ENCODE measurements at regions not wholly inside any gene's neighbourhood (a gene's known extent, or its start where the extent isn't known, plus 50 kb on each side); places are given as distances from the start of the nearest gene placed in this dataset.

- H3K4me1 ChIP-seq: peaks cover 13% of the 10 kb centered on the region
- intact Hi-C loops (cut with micrococcal nuclease): no loop called here
- no peak overlapping the region for H3K27ac ChIP-seq (replicated peaks)
- no peaks in the 10 kb centered on the region for H3K36me3 ChIP-seq
- peaks cover 52% of the 10 kb centered on the region for H3K27me3 ChIP-seq (ENCODE audit: low read depth)
- no peaks in the 10 kb centered on the region for H3K9me3 ChIP-seq (replicated peaks)
- no peak overlapping the region for H3K4me3 ChIP-seq
- no peak for DNase-seq
- TF ChIP-seq CTCF (IDR thresholded peaks at IDR 0.05; ENCODE audit: borderline replicate concordance): no peak
Measured at GRCh38 chr2:105561401-105561800, 162.6 kb upstream of the FHL2 start.

- no peak for DNase-seq
- Histone ChIP-seq H3K27ac (replicated peaks) (no peak overlapping the region), H3K4me1 (peaks cover 14% of the 10 kb centered on the region), H3K9me3 (replicated peaks) (no peaks in the 10 kb centered on the region), H3K4me3 (no peak overlapping the region), H3K36me3 (no peaks in the 10 kb centered on the region), H3K27me3 (ENCODE audit: low read depth) (peaks cover 64% of the 10 kb centered on the region)
- no peak for TF ChIP-seq CTCF (IDR thresholded peaks at IDR 0.05; ENCODE audit: borderline replicate concordance)
- intact Hi-C loops (cut with micrococcal nuclease): no loop called here
Measured at GRCh38 chr2:105560157-105560556, 161.3 kb upstream of the FHL2 start.

- H3K4me1 ChIP-seq: peaks cover 14% of the 10 kb centered on the region
- peak overlapping the region; percentile 25 for H3K4me3 ChIP-seq
- TF ChIP-seq CTCF (IDR thresholded peaks at IDR 0.05; ENCODE audit: borderline replicate concordance): no peak
- no peaks in the 10 kb centered on the region for H3K9me3 ChIP-seq (replicated peaks)
- no peaks in the 10 kb centered on the region for H3K36me3 ChIP-seq
- H3K27ac ChIP-seq (replicated peaks): peak overlapping the region; percentile 54
- DNase-seq: peak; percentile 52
- H3K27me3 ChIP-seq (ENCODE audit: low read depth): peaks cover 78% of the 10 kb centered on the region
- intact Hi-C loops (cut with micrococcal nuclease): no loop called here
Measured at GRCh38 chr2:105557021-105557920, 158.4 kb upstream of the FHL2 start.

- H3K27me3 ChIP-seq (ENCODE audit: low read depth): peaks cover 69% of the 10 kb centered on the region
- peak overlapping the region; percentile 54 for H3K27ac ChIP-seq (replicated peaks)
- H3K9me3 ChIP-seq (replicated peaks): no peaks in the 10 kb centered on the region
- peaks cover 14% of the 10 kb centered on the region for H3K4me1 ChIP-seq
- no peak for DNase-seq
- no peaks in the 10 kb centered on the region for H3K36me3 ChIP-seq
- no peak overlapping the region for H3K4me3 ChIP-seq
- no peak for TF ChIP-seq CTCF (IDR thresholded peaks at IDR 0.05; ENCODE audit: borderline replicate concordance)
- intact Hi-C loops (cut with micrococcal nuclease): no loop called here
Measured at GRCh38 chr2:105556366-105556765, 157.5 kb upstream of the FHL2 start.

GRCh38 chr2:105554235-105554634 is 155.4 kb upstream of the FHL2 start:
- intact Hi-C loops (cut with micrococcal nuclease): no loop called here
- Histone ChIP-seq H3K27me3 (ENCODE audit: low read depth) (peaks cover 49% of the 10 kb centered on the region), H3K4me1 (peaks cover 14% of the 10 kb centered on the region), H3K36me3 (no peaks in the 10 kb centered on the region), H3K9me3 (replicated peaks) (no peaks in the 10 kb centered on the region), H3K4me3 (no peak overlapping the region), H3K27ac (replicated peaks) (no peak overlapping the region)
- no peak for TF ChIP-seq CTCF (IDR thresholded peaks at IDR 0.05; ENCODE audit: borderline replicate concordance)
- DNase-seq: no peak
